ENCODE measurements at regions not wholly inside any gene's neighbourhood (a gene's known extent, or its start where the extent isn't known, plus 50 kb on each side); places are given as distances from the start of the nearest gene placed in this dataset.

- DNase-seq: no peak
Observed at GRCh38 chr1:212528501-212528900, 80.1 kb upstream of the ATF3 start.

- DNase-seq: peak; percentile 64
Observed at GRCh38 chr1:212529211-212529741, 79.3 kb upstream of the ATF3 start.

GRCh38 chr1:212531267-212531666 is 77.3 kb upstream of the ATF3 start:
- no peak for DNase-seq

- no peak for DNase-seq
Observed at GRCh38 chr1:212531796-212532195, 76.8 kb upstream of the ATF3 start.

GRCh38 chr1:212532469-212533147 is 76.0 kb upstream of the ATF3 start:
- DNase-seq: no peak

GRCh38 chr1:212533148-212533517 is 75.4 kb upstream of the ATF3 start:
- DNase-seq: no peak

- no peak for DNase-seq
Observed at GRCh38 chr1:212536586-212536985, 72.0 kb upstream of the ATF3 start.

GRCh38 chr1:212537610-212538009 is 71.0 kb upstream of the ATF3 start:
- DNase-seq: no peak

GRCh38 chr1:212539737-212540430 is 68.7 kb upstream of the ATF3 start:
- DNase-seq: no peak

GRCh38 chr1:212542761-212543187 is 65.8 kb upstream of the ATF3 start:
- no peak for DNase-seq

- no peak for DNase-seq
Observed at GRCh38 chr1:212544110-212544509, 64.5 kb upstream of the ATF3 start.

GRCh38 chr1:212545941-212546635 is 62.5 kb upstream of the ATF3 start:
- DNase-seq: no peak

GRCh38 chr1:212549503-212550017 is 59.0 kb upstream of the ATF3 start:
- DNase-seq: no peak

GRCh38 chr1:212551929-212552328 is 56.6 kb upstream of the ATF3 start:
- no peak for DNase-seq

- DNase-seq: no peak
Observed at GRCh38 chr1:212553676-212554075, 54.9 kb upstream of the ATF3 start.

GRCh38 chr1:212554401-212554800 is 54.2 kb upstream of the ATF3 start:
- DNase-seq: no peak

- no peak for DNase-seq
Observed at GRCh38 chr1:212555426-212555825, 53.1 kb upstream of the ATF3 start.

- no peak for DNase-seq
Observed at GRCh38 chr1:212556822-212557549, 51.6 kb upstream of the ATF3 start.

- no peak for DNase-seq
Observed at GRCh38 chr1:212557739-212558692, 50.5 kb upstream of the ATF3 start.

GRCh38 chr1:212558693-212559480 is 49.7 kb upstream of the ATF3 start:
- peak; percentile 90 for DNase-seq

Measured in NCI-H446 treated with DMSO at 0.1 percent for 48 hours (cell line).